H1 (cell line): ENCODE measurements at regions not wholly inside any gene's neighbourhood (a gene's known extent, or its start where the extent isn't known, plus 50 kb on each side); places are given as distances from the start of the nearest gene placed in this dataset.

Experiments
- CTCF ChIA-PET: fragments of 300-600 bp; sonication (Branson Sonifier 250); formaldehyde crosslinking; loops from one replicate; lab custom pipeline; 2021; ENCODE audit not compliant: partially characterized antibody; lab: Charles Lee
- POLR2A ChIA-PET: fragments of 300-600 bp; sonication (Branson Sonifier 250); formaldehyde crosslinking; loops from one replicate; lab custom pipeline; 2021; ENCODE audit warnings: inconsistent platforms; ENCODE audit not compliant: partially characterized antibody; lab: Charles Lee
- DNase-seq, 2 experiments: peaks; one replicate each; pipeline versions ENCODE4 v3.0.0 to v3.0.0-alpha.2; 2010 to 2022; ENCODE audit warnings: low spot score in 2 of 2, low read depth in 1 of 2, mixed read lengths in 1 of 2
- FAIRE-seq: peaks from 2 replicates; lab custom pipeline; 2011; peaks lifted over from hg19 to GRCh38; lab: Jason Lieb, UNC
- H2AFZ ChIP-seq: 2 replicates; pipeline ENCODE4 v1.8.1; 2012; ENCODE audit warnings: low read length, inconsistent platforms
- H2AK5ac ChIP-seq: 2 replicates; pipeline ENCODE4 v1.6.1; 2013; ENCODE audit warnings: low read depth, low read length
- H2BK120ac ChIP-seq: replicated peaks from 2 replicates; pipeline ENCODE3; 2013; ENCODE audit warnings: low read depth, low read length, inconsistent platforms
- H2BK12ac ChIP-seq: 2 replicates; pipeline ENCODE4 v1.6.1; 2013; ENCODE audit warnings: low read depth, low read length
- H2BK15ac ChIP-seq: 2 replicates; pipeline ENCODE4 v1.6.1; 2013; ENCODE audit warnings: low read length
- H2BK20ac ChIP-seq: 2 replicates; pipeline ENCODE4 v1.6.1; 2013; ENCODE audit warnings: low read length
- H2BK5ac ChIP-seq: 2 replicates; pipeline ENCODE4 v1.6.1; 2013; ENCODE audit warnings: low read depth, low read length
- H3K14ac ChIP-seq: 2 replicates; pipeline ENCODE4 v1.6.1; 2013; ENCODE audit warnings: inconsistent platforms; ENCODE audit not compliant: insufficient read length
- H3K18ac ChIP-seq: 2 replicates; pipeline ENCODE4 v1.6.1; 2013; ENCODE audit warnings: low read length; ENCODE audit errors: extremely low read depth
- H3K23ac ChIP-seq: 2 replicates; pipeline ENCODE4 v1.6.1; 2013; ENCODE audit warnings: inconsistent platforms; ENCODE audit not compliant: insufficient read length
- H3K23me2 ChIP-seq: 2 replicates; pipeline ENCODE4 v1.6.1; 2013; ENCODE audit warnings: low read depth, low read length
- H3K27ac ChIP-seq: 2 replicates; pipeline ENCODE4 v1.6.1; 2011; ENCODE audit warnings: low read depth, low read length, inconsistent platforms
- H3K27me3 ChIP-seq, 4 experiments: replicated peaks in 1 of 4; 1 replicate in 1 of 4; 2 replicates in 3 of 4; pipeline versions ENCODE4 v1.6.1 to v1.8.1; 2011 to 2013; ENCODE audit warnings: low read length in 3 of 4, mild to moderate bottlenecking in 3 of 4, inconsistent platforms in 2 of 4, mixed read lengths in 2 of 4, moderate library complexity in 1 of 4; ENCODE audit not compliant: control insufficient read depth in 3 of 4, insufficient read depth in 3 of 4; ENCODE audit errors: extremely low read depth in 1 of 4
- H3K36me3 ChIP-seq, 4 experiments: 2 replicates each; pipeline versions ENCODE4 v1.6.1 to v1.8.1; 2011 to 2013; ENCODE audit warnings: mild to moderate bottlenecking in 4 of 4, low read length in 3 of 4, moderate library complexity in 2 of 4, control low read depth in 1 of 4, inconsistent platforms in 1 of 4; ENCODE audit not compliant: insufficient read depth in 4 of 4, control insufficient read depth in 2 of 4
- H3K4ac ChIP-seq: replicated peaks from 2 replicates; pipeline ENCODE3; 2013; ENCODE audit warnings: low read length, low read depth, mixed read lengths, inconsistent platforms; ENCODE audit not compliant: insufficient read length
- H3K4me1 ChIP-seq, 4 experiments: replicated peaks in 1 of 4; 1 replicate in 1 of 4; 2 replicates in 3 of 4; pipeline versions ENCODE4 v1.6.1 to v1.8.1; 2011 to 2013; ENCODE audit warnings: low read length in 3 of 4, inconsistent platforms in 2 of 4, mixed read lengths in 1 of 4; ENCODE audit not compliant: insufficient read depth in 4 of 4, control insufficient read depth in 3 of 4
- H3K4me2 ChIP-seq, 2 experiments: 2 replicates each; pipeline versions ENCODE4 v1.6.1 to v1.8.1; 2011 to 2013; ENCODE audit warnings: low read depth in 2 of 2, low read length in 2 of 2, control low read depth in 1 of 2, inconsistent platforms in 1 of 2, mild to moderate bottlenecking in 1 of 2; ENCODE audit not compliant: insufficient read depth in 1 of 2
- H3K4me3 ChIP-seq, 4 experiments: fragments of 200-600, 300-600 bp in 1 of 4; sonication (generic), shearing (Covaris generic), sonication (Bioruptor Twin) in 1 of 4; 2 replicates each; pipeline versions ENCODE4 v1.5.1 to v1.8.1; 2011 to 2016; ENCODE audit warnings: low read length in 4 of 4, low read depth in 3 of 4, control low read depth in 2 of 4, inconsistent platforms in 2 of 4, mild to moderate bottlenecking in 2 of 4, mixed read lengths in 1 of 4, moderate library complexity in 1 of 4; ENCODE audit not compliant: insufficient read depth in 2 of 4; ENCODE audit errors: extremely low read depth in 1 of 4
- H3K56ac ChIP-seq: replicated peaks from 2 replicates; pipeline ENCODE3; 2013; ENCODE audit warnings: low read depth, mild to moderate bottlenecking, mixed read lengths, low read length, inconsistent platforms; ENCODE audit not compliant: insufficient read length
- H3K79me1 ChIP-seq: 2 replicates; pipeline ENCODE4 v1.6.1; 2013; ENCODE audit warnings: low read depth, low read length, control low read depth
- H3K79me2 ChIP-seq, 2 experiments: 2 replicates each; pipeline versions ENCODE4 v1.6.1 to v1.8.1; 2012 to 2013; ENCODE audit warnings: low read length in 2 of 2, mild to moderate bottlenecking in 2 of 2, inconsistent platforms in 1 of 2; ENCODE audit not compliant: insufficient read depth in 2 of 2, control insufficient read depth in 1 of 2
- H3K9ac ChIP-seq, 4 experiments: replicated peaks in 1 of 4; 1 replicate in 1 of 4; 2 replicates in 3 of 4; pipeline versions ENCODE4 v1.6.1 to v1.8.1; 2011 to 2013; ENCODE audit warnings: low read depth in 3 of 4, low read length in 3 of 4, control low read depth in 2 of 4, mild to moderate bottlenecking in 2 of 4, moderate library complexity in 2 of 4, inconsistent platforms in 1 of 4; ENCODE audit errors: extremely low read depth in 1 of 4
- H3K9me3 ChIP-seq, 2 experiments: 2 replicates each; pipeline versions ENCODE4 v1.6.1 to v1.8.1; 2012 to 2013; ENCODE audit warnings: mild to moderate bottlenecking in 2 of 2, moderate library complexity in 2 of 2, control low read depth in 1 of 2, inconsistent platforms in 1 of 2, low read depth in 1 of 2, low read length in 1 of 2, mixed read lengths in 1 of 2; ENCODE audit not compliant: insufficient read depth in 2 of 2
- H4K20me1 ChIP-seq, 2 experiments: replicated peaks in 1 of 2; 2 replicates each; pipeline versions ENCODE3 to v1.8.1; 2011 to 2013; ENCODE audit warnings: inconsistent platforms in 2 of 2, low read length in 2 of 2, mild to moderate bottlenecking in 1 of 2; ENCODE audit not compliant: insufficient read depth in 2 of 2, control insufficient read depth in 1 of 2
- H4K5ac ChIP-seq: 2 replicates; pipeline ENCODE4 v1.6.1; 2013; ENCODE audit warnings: low read length, low read depth, mixed read lengths, inconsistent platforms; ENCODE audit not compliant: insufficient read length
- H4K8ac ChIP-seq: 2 replicates; pipeline ENCODE4 v1.8.0; 2013; ENCODE audit warnings: mild to moderate bottlenecking, moderate library complexity, low read length, inconsistent platforms; ENCODE audit not compliant: insufficient read depth; ENCODE audit errors: extremely low read depth
- H4K91ac ChIP-seq: replicated peaks from 2 replicates; pipeline ENCODE3; 2013; ENCODE audit warnings: low read length, mixed read lengths, inconsistent platforms; ENCODE audit not compliant: insufficient read length
- BCL11A ChIP-seq, 2 experiments: IDR thresholded peaks; one replicate each; pipeline ENCODE4 v1.6.1; 2011; ENCODE audit warnings: low read depth in 2 of 2, low read length in 2 of 2, mild to moderate bottlenecking in 2 of 2
- CHD2 ChIP-seq: IDR thresholded peaks from 2 replicates; pipeline ENCODE4 v1.6.1; 2012; ENCODE audit warnings: low read length, improper control_type of control experiment
- JUND ChIP-seq: IDR thresholded peaks from 2 replicates; pipeline ENCODE4 v1.6.1; 2011; ENCODE audit warnings: mild to moderate bottlenecking, improper control_type of control experiment, low read length
- MAFK ChIP-seq: IDR thresholded peaks from 2 replicates; pipeline ENCODE4 v1.6.1; 2012; ENCODE audit warnings: low read depth, mild to moderate bottlenecking, improper control_type of control experiment, low read length
- RAD21 ChIP-seq, 2 experiments: IDR thresholded peaks in 1 of 2; conservative IDR thresholded peaks in 1 of 2; 2 replicates each; pipeline ENCODE4 v1.6.1; 2011; ENCODE audit warnings: low read depth in 2 of 2, low read length in 2 of 2, improper control_type of control experiment in 1 of 2, inconsistent platforms in 1 of 2, mild to moderate bottlenecking in 1 of 2, moderate library complexity in 1 of 2
- WGBS, 2 experiments: shearing (Covaris generic) in 1 of 2; methylation state at CpG; one replicate each; pipeline versions ENCODE4 v1.1.6 to v1.1.7; 2013 to 2015; ENCODE audit warnings: low lambda C conversion rate in 2 of 2, mixed read lengths in 2 of 2, inconsistent platforms in 1 of 2, low coverage in 1 of 2, missing lambda C conversion rate in 1 of 2; ENCODE audit not compliant: insufficient replicate concordance in 2 of 2, insufficient coverage in 1 of 2, insufficient read length in 1 of 2; ENCODE audit errors: extremely low coverage in 1 of 2, missing lambda C conversion rate in 1 of 2; 5-methylcytosine and 5-hydroxymethylcytosine counted together

- Histone ChIP-seq H4K20me1 (no peaks in the 10 kb centered on the region), H2AFZ (no peak overlapping the region), H4K91ac (no peak overlapping the region), H3K18ac (no peak overlapping the region), H3K27me3 (no peaks in the 10 kb centered on the region), H3K79me1 (no peaks in the 10 kb centered on the region), H2BK20ac (no peak overlapping the region), H3K4me3 (no peak overlapping the region), H3K23me2 (0 out of 2 replicates have a peak, but pooled peaks cover 1% of the 10 kb centered on the region), H4K8ac (no peak overlapping the region), H3K36me3 (no peaks in the 10 kb centered on the region), H3K4ac (no peak overlapping the region), H3K9me3 (no peaks in the 10 kb centered on the region), H2BK15ac (no peak overlapping the region), H3K4me1 (no peaks in the 10 kb centered on the region), H2AK5ac (no peak overlapping the region), H3K27ac (no peak overlapping the region), H3K9ac (no peak overlapping the region), H4K5ac (no peak overlapping the region), H2BK12ac (no peak overlapping the region), H3K79me2 (no peaks in the 10 kb centered on the region), H3K56ac (no peak overlapping the region), H2BK5ac (no peak overlapping the region), H3K4me2 (no peak overlapping the region), H3K23ac (no peak overlapping the region), H3K14ac (no peak overlapping the region), H2BK120ac (no peak overlapping the region)
- CTCF ChIA-PET: interaction anchor here (2.3 kb wide), 1 partner anchor 43 kb away, joined by 7 read pairs; no protein-coding TSS in a partner anchor
- TF ChIP-seq RAD21 (IDR thresholded peaks at IDR 0.05 in 1 of 2, conservative IDR thresholded peaks at IDR 0.05 in 1 of 2; ENCODE audit: low read depth in 2 of 2, low read length in 2 of 2): no peak
- no peak for TF ChIP-seq JUND
- TF ChIP-seq BCL11A (IDR thresholded peaks at IDR 0.05; ENCODE audit: low read depth in 2 of 2, low read length in 2 of 2): no peak
- no peak for TF ChIP-seq MAFK
- TF ChIP-seq CHD2: no peak
- FAIRE-seq (no peak), DNase-seq (no peak)
- POLR2A ChIA-PET: interaction anchor here (0.6 kb wide), 1 partner anchor 9 kb away, joined by 3 read pairs; no protein-coding TSS in a partner anchor
- WGBS, 2 experiments: 96% methylated on average over 2 of the region's 2 CpGs; no CpG with 5 or more reads in 1 of the 2 experiments
These were observed 845.3 kb upstream of the GCFC2 start for GRCh38 chr2:76556018-76556417.
